ENCODE measurements at regions not wholly inside any gene's neighbourhood (a gene's known extent, or its start where the extent isn't known, plus 50 kb on each side); places are given as distances from the start of the nearest gene placed in this dataset.
A peak's percentile ranks its signal among the peaks of the same experiment; 100 is the strongest.

DNA sequence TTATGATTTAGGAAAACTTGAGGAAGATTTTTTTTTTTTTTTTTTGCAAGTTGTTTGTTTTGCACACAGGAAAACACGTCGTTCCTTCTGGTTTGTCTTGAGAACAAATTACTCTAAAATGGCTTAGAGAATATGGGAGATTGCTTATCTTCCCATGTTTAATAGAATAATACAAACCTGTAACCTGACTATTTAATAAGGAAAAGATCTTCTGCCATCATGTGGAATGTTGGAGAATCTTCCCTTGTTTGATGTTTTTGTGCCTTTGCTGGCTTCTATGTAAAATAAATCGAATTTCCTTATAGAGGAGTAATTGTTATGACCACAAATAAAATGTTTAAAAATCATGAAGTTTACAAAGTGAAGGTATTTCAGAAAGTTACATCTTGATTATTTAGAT lies 818.8 kb downstream of the GATA3 start:
- DNase-seq: no peak

- no peak for DNase-seq
Observed at GRCh38 chr10:8874268-8874667, 819.8 kb downstream of the GATA3 start.

DNA sequence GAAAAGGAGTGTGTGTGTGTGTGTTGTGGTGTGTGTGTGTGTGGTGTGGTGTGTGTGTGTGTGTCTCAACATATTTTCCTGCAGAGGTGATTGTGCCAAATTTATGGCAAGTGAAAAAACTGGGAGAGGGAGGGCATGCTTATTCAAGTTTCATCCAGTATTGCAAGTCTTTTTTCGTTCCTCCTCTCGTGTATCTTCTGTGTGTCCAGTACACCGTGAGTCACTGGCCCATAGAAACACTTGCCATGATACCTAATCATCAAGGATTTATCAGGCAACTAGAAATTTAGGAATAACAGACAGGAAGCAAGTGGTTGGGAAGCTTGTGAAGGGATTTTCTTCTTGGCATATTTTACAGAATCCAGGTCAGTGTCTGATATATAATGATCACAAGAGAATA lies 820.5 kb downstream of the GATA3 start:
- no peak for DNase-seq

DNA sequence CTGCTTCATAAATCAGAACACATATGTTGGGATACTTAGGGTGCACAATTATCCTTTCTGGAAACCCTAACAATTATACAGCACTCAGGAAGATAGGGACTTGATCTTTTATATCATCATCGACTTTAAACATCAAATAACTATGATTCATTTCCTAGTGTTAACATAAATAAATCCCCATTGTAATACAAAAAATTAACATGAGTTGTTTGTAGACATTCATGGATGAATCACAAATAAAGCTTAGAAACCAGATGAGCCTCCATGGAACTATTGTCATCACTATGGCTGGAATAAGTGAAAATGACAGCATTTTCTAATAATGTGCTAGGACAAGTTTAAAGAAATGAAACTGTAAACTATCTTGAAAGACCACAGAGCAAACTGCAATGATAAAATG lies 821.7 kb downstream of the GATA3 start:
- no peak for DNase-seq

GRCh38 chr10:8889538-8889937 lies 835.0 kb downstream of the GATA3 start:
- DNase-seq: no peak

DNA sequence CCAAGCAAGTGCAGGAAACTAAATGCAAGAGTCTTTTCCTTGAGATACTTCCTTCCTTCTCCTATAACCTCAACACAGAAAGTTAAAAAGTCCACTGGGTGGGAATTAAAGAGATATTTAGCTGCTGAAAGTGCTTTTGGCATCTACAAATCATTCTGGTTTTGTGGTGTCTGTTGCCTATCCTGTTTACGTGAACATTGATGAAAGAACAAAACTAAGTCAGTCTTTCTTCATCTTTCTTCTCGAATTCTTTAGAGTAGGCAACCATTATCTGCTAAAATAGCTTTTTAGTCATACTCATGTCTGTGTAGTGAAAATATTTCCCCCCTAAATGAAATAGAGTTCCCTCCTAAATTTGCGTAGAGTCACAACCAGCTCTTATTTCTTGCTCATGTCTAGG lies 838.6 kb downstream of the GATA3 start:
- no peak for DNase-seq

DNA sequence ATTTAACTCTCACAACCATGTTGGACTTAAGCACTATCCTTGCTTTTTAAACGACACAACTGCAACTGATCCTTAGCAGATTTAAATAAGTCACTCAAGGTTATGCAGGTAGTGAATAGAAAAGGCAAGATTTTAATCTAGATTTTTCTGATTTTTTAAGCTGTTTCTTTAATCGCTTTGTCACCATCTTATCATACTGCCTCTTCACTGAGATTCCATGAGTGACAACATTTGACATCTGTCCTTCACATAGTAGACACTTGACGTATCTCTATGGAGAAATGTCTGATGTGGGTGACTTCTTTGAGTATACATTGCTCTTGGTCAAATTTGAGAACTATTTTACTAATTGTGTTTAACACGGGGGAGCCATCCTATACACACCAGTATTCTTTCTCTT lies 839.7 kb downstream of the GATA3 start:
- DNase-seq: no peak

GRCh38 chr10:8897769-8898168 lies 843.3 kb downstream of the GATA3 start:
- DNase-seq: no peak

DNA sequence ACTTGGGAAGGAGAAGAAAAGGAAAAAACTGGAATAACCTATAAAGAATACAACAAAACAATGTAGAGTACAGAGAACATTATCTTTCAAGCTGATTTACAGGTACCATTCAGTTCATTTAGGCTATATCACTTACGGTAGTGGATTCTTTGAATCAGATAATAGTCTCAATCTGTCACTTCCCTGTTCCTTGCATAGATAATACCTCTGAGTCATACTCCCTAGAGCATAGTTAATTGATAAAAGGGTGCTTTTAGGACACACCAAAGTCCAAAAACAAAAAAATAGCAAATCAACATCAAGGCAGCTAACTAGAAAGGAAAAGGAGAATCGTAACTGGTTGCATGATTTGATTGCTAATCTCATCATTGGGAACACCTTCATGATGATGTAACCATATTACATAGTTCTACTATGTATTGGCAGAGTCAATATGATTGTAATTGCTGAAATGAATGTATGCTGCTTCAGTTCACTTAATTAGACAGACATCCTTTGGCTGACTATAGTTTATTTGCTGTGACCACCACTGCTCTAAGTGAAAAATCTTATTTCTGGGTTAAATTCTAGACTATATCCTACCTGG lies 844.4 kb downstream of the GATA3 start:
- DNase-seq: no peak

DNA sequence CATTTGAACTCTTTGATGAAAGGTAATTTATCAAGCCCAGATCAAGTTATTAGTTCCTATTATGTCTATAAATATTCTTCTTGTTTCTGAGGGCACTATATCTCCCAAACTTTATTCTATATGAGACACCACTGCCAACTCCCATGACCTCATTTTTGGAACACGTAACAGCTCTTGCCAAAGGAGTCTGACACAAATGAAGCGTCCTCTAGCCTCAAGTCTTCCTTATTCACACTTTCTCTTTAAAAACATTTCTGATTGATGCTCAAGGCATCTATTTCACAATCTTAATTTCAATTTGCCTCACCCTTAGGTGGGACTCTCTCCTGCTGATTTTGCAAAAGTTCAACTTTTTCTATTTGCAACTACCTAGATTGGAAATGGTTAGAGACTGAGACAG lies 848.4 kb downstream of the GATA3 start:
- DNase-seq: no peak

DNA sequence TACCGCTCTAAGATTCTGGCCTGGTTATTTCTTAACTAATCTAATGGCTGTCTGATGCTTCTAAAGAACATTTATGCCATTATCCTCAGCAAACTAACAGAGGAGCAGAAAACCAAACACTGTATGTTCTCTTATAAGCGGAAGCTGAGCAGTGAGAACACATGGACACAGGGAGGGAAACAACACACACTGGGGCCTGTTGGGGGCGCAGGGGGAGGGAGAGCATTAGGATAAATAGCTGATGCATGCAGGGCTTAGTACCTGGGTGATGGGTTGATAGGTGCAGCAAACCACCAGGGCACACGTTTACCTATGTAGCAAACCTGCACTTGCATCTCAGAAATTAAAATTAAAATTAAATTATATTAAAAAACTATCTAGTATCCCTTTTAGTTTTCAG lies 853.5 kb downstream of the GATA3 start:
- no peak for DNase-seq

GRCh38 chr10:8910314-8910713 lies 855.8 kb downstream of the GATA3 start:
- no peak for DNase-seq

DNA sequence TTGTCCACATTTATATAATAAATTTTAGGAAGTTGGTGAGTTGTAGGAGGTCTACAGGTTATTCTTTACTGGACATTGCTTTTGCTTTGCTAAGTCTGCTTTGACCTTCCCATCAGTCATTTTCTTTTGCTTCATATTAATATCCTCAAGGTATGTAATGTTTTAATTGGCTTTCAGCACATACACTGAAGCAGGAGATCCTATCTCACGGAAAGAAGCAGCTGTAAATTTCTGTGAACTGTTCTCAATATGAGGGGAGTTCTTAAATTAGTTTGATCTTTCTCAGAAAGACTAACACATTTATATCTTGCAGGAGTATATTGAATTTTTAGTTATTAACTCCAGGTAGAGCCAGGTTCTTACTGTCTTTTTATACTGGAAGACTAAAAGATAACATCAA lies 856.5 kb downstream of the GATA3 start:
- DNase-seq: no peak

- DNase-seq: no peak
Observed at GRCh38 chr10:8912108-8912507, 857.6 kb downstream of the GATA3 start.

- DNase-seq: no peak
Observed at GRCh38 chr10:8913720-8914119, 859.2 kb downstream of the GATA3 start.

DNA sequence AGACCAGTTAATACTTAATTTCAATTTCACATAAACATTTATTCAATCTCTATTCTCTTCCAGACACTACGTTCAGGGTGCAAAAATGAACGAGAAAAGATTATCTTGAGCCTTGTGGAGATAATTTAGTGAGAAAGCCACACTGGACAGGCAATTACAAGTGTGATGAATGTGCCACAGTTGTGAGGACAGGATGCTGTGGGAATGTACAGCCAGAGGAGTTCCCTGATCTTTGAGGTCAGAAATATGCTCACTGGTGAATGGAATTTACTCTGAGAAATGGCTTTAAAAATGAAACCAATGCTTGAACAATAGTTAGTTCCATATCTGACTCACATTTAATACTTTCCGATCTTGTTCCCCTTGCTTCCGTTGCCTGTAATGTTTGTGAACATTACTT lies 864.8 kb downstream of the GATA3 start:
- no peak for DNase-seq

DNA sequence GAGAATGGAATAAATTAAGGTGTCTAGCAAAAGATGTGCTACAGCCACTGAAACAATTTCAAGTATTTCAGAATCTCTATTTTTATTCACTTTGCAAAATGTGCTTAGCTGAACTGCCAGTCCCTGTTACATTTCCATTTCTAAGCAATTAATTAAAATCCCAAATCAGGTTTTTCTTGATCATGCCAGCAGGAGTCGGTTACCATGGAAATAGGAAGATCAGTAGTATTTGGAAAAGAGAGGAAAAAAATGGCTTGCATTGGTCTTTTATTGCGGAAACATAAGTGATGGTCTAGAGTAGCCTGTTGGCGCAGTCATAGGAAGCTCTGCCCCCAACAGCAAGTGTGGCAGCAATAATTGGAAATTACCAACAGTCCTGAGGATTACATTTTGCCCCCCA lies 867.1 kb downstream of the GATA3 start:
- DNase-seq: peak in 1 of 51 donors; percentile 21

GRCh38 chr10:8923096-8923495 lies 868.6 kb downstream of the GATA3 start:
- no peak for DNase-seq

DNA sequence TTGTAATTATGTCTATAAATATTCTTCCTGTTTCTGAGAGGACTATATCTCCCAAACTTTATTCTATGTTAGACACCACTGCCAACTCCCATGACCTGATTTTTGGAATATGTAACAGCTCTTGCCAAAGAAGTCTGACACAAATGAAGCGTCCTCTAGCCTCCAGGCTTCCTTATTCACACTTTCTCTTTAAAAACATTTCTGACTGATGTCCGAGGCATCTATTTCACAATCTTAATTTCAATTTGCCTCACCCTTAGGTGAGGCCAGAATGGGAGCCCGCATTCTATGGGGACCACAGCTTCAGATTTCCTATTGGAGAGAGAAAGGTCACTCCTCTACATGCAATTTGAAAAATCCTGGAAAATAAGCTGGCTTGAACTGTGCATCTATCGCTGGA lies 873.2 kb downstream of the GATA3 start:
- no peak for DNase-seq

GRCh38 chr10:8946451-8946850 lies 892.0 kb downstream of the GATA3 start:
- DNase-seq: no peak

DNA sequence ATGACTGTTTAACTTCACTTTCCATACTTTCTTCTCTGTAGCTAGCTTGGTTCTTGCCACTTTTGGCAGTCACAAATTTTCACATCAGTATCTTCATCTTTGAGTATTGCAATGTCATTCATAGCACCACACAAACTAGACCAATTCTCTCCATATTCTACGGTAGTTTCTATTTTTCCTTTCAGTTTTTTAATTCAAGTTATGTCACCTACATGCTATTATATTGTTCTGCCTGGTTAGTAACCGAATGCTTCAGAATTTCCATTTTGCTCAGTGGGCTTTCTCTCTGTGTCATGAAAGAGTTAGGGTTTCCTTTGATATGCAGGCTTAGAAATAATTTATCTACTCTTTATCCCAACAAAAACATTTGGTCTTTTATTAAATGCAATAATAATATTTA lies 896.5 kb downstream of the GATA3 start:
- DNase-seq: no peak

- no peak for DNase-seq
Observed at GRCh38 chr10:8951440-8952089, 897.1 kb downstream of the GATA3 start.

GRCh38 chr10:8956400-8956799 lies 901.9 kb downstream of the GATA3 start:
- no peak for DNase-seq

- no peak for DNase-seq
Observed at GRCh38 chr10:8962249-8962648, 907.8 kb downstream of the GATA3 start.
